HepG2 (cell line): ENCODE measurements at regions not wholly inside any gene's neighbourhood (a gene's known extent, or its start where the extent isn't known, plus 50 kb on each side); places are given as distances from the start of the nearest gene placed in this dataset.
A peak's percentile ranks its signal among the peaks of the same experiment; 100 is the strongest.

Experiments used
- ATAC-seq: fragments of 200-7000 bp; cut with Tn5 transposase; 3 replicates; pipeline ENCODE4 v1.9.1; 2020; ENCODE audit warnings: mild to moderate bottlenecking, moderate library complexity
- BruUV-seq: library from RNA; stranded (reverse); fragments of 400-500 nt; replicated peaks from 2 replicates; lab custom pipeline; 2021; lab: Mats Ljungman, UMichigan
- CTCF ChIA-PET: fragments of 300-600 bp; formaldehyde crosslinking; extraction: SDS; loops from one replicate; lab custom pipeline; 2021; ENCODE audit warnings: low total read pairs, inconsistent platforms, low intra/inter-chr PET ratio; lab: Yijun Ruan, JAX
- POLR2A ChIA-PET: fragments of 350-600 bp; sonication (Branson Sonifier 250); formaldehyde crosslinking; loops from one replicate; lab custom pipeline; 2020; ENCODE audit warnings: antibody characterized with exemption, inconsistent platforms; lab: Yijun Ruan, JAX
- DNase-seq: peaks from one replicate; pipeline ENCODE4 v3.0.0-alpha.2; 2015; ENCODE audit warnings: low spot score
- FAIRE-seq: peaks from 3 replicates; lab custom pipeline; 2011; peaks lifted over from hg19 to GRCh38; lab: Jason Lieb, UNC
- H2AFZ ChIP-seq: one replicate; pipeline ENCODE4 v1.6.1; 2011; ENCODE audit warnings: low read length, inconsistent platforms
- H3K27ac ChIP-seq: fragments of 300-600 bp; 3 replicates; pipeline ENCODE4 v1.8.0; 2011; ENCODE audit warnings: mixed run types, mild to moderate bottlenecking, mixed read lengths, low read length, inconsistent platforms; ENCODE audit not compliant: insufficient read depth; ENCODE audit errors: extremely low read length
- H3K27me3 ChIP-seq, 2 experiments: fragments of 200-600 bp in 1 of 2; 2 replicates in 1 of 2; 3 replicates in 1 of 2; pipeline versions ENCODE4 v1.6.0 to v1.8.0; 2011; ENCODE audit warnings: low read length in 2 of 2, mild to moderate bottlenecking in 2 of 2, moderate library complexity in 2 of 2, inconsistent platforms in 1 of 2; ENCODE audit not compliant: insufficient read depth in 2 of 2, control insufficient read depth in 1 of 2
- H3K36me3 ChIP-seq, 2 experiments: fragments of 200-600 bp in 1 of 2; replicated peaks in 1 of 2; 2 replicates in 1 of 2; 3 replicates in 1 of 2; pipeline versions ENCODE4 v1.5.1 to v1.8.0; 2011; ENCODE audit warnings: low read length in 2 of 2, inconsistent platforms in 1 of 2; ENCODE audit not compliant: insufficient read depth in 2 of 2, control insufficient read depth in 1 of 2
- H3K4me1 ChIP-seq: 2 replicates; pipeline ENCODE4 v1.5.1; 2012; ENCODE audit warnings: low read length, inconsistent platforms; ENCODE audit not compliant: insufficient read depth
- H3K4me2 ChIP-seq: 2 replicates; pipeline ENCODE4 v1.6.0; 2011; ENCODE audit warnings: low read depth, low read length, inconsistent platforms
- H3K4me3 ChIP-seq, 3 experiments: fragments of 200-600 bp in 1 of 3; sonication (generic), shearing (Covaris generic) in 1 of 3; replicated peaks in 1 of 3; 2 replicates each; pipeline ENCODE4 v1.5.1; 2011 to 2016; ENCODE audit warnings: low read length in 3 of 3, inconsistent platforms in 2 of 3, low read depth in 2 of 3, mild to moderate bottlenecking in 2 of 3, control low read depth in 1 of 3, mixed read lengths in 1 of 3; ENCODE audit not compliant: insufficient read depth in 1 of 3
- H3K79me2 ChIP-seq: one replicate; pipeline ENCODE4 v1.6.1; 2011; ENCODE audit warnings: low read length, inconsistent platforms; ENCODE audit not compliant: insufficient read depth
- H3K9ac ChIP-seq: 2 replicates; pipeline ENCODE4 v1.6.0; 2011; ENCODE audit warnings: mild to moderate bottlenecking, low read depth, low read length, inconsistent platforms; ENCODE audit not compliant: insufficient read depth
- H3K9me3 ChIP-seq: 2 replicates; pipeline ENCODE4 v1.5.1; 2012; ENCODE audit warnings: mild to moderate bottlenecking, low read length
- H4K20me1 ChIP-seq: 2 replicates; pipeline ENCODE4 v1.6.0; 2011; ENCODE audit warnings: inconsistent platforms, mild to moderate bottlenecking, low read length, moderate library complexity; ENCODE audit not compliant: insufficient read depth
- MAFK ChIP-seq, 2 experiments: IDR thresholded peaks in 1 of 2; conservative IDR thresholded peaks in 1 of 2; 2 replicates each; pipeline ENCODE4 v1.6.1; 2011; ENCODE audit warnings: improper control_type of control experiment in 2 of 2, low read length in 2 of 2
- WGBS: methylation state at CpG from one replicate; pipeline ENCODE4 v1.1.6; 2017; ENCODE audit warnings: low lambda C conversion rate; 5-methylcytosine and 5-hydroxymethylcytosine counted together
- in situ Hi-C: cut with HindIII; loops from 2 replicates; pipeline ENCODE4 v1.10.0; 2017; ENCODE audit warnings: low pct_unique_long_range_greater_than_20kb; ENCODE audit not compliant: extremely low pct_ligation_motif_present
- intact Hi-C: fragments of 100-400 bp; cut with micrococcal nuclease; formaldehyde crosslinking; loops from one replicate; pipeline ENCODE4 v1.10.0; 2022; ENCODE audit not compliant: unreplicated experiment
- TF ChIP-seq, protein P1 (sequence below): sonication (generic); formaldehyde crosslinking; IDR thresholded peaks from 2 replicates; pipeline ENCODE4 v1.4.0; 2020; ENCODE audit warnings: mild to moderate bottlenecking, missing genetic modification reagents

DNA sequence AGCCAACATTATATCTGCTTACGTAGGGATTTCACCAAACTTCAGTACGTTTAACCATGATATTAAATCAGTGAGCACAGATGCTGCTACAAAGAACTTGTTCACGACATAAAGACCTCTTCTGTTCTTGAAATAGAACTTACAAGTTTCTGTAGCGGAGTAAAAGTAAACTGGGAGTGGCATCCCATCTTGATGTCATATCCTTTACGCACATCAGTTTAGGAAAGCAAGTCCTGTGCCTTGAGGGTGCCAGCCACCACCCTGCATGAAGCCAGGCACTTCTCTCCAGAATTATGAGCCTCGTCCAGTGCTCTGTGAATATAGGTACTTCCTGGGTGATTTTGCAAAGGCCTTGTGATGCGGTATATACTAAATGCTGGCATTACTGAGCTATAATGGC is 122.6 kb downstream of the BTBD3 start:
- Histone ChIP-seq H3K4me1 (no peaks in the 10 kb centered on the region), H3K27ac (no peak overlapping the region), H3K79me2 (no peaks in the 10 kb centered on the region), H4K20me1 (no peaks in the 10 kb centered on the region), H3K9ac (no peak overlapping the region)
- FAIRE-seq (no peak), DNase-seq (no peak)
- POLR2A ChIA-PET, result no interaction called here
- in situ Hi-C loops, result no loop called here
- TF ChIP-seq MAFK (conservative IDR thresholded peaks at IDR 0.05 in 1 of 2, IDR thresholded peaks at IDR 0.05 in 1 of 2; ENCODE audit: low read length in 2 of 2), result peak in 1 of 2 experiments; percentile 29; a peak in 1 of 4 replicates
- TF ChIP-seq, protein P1, sequence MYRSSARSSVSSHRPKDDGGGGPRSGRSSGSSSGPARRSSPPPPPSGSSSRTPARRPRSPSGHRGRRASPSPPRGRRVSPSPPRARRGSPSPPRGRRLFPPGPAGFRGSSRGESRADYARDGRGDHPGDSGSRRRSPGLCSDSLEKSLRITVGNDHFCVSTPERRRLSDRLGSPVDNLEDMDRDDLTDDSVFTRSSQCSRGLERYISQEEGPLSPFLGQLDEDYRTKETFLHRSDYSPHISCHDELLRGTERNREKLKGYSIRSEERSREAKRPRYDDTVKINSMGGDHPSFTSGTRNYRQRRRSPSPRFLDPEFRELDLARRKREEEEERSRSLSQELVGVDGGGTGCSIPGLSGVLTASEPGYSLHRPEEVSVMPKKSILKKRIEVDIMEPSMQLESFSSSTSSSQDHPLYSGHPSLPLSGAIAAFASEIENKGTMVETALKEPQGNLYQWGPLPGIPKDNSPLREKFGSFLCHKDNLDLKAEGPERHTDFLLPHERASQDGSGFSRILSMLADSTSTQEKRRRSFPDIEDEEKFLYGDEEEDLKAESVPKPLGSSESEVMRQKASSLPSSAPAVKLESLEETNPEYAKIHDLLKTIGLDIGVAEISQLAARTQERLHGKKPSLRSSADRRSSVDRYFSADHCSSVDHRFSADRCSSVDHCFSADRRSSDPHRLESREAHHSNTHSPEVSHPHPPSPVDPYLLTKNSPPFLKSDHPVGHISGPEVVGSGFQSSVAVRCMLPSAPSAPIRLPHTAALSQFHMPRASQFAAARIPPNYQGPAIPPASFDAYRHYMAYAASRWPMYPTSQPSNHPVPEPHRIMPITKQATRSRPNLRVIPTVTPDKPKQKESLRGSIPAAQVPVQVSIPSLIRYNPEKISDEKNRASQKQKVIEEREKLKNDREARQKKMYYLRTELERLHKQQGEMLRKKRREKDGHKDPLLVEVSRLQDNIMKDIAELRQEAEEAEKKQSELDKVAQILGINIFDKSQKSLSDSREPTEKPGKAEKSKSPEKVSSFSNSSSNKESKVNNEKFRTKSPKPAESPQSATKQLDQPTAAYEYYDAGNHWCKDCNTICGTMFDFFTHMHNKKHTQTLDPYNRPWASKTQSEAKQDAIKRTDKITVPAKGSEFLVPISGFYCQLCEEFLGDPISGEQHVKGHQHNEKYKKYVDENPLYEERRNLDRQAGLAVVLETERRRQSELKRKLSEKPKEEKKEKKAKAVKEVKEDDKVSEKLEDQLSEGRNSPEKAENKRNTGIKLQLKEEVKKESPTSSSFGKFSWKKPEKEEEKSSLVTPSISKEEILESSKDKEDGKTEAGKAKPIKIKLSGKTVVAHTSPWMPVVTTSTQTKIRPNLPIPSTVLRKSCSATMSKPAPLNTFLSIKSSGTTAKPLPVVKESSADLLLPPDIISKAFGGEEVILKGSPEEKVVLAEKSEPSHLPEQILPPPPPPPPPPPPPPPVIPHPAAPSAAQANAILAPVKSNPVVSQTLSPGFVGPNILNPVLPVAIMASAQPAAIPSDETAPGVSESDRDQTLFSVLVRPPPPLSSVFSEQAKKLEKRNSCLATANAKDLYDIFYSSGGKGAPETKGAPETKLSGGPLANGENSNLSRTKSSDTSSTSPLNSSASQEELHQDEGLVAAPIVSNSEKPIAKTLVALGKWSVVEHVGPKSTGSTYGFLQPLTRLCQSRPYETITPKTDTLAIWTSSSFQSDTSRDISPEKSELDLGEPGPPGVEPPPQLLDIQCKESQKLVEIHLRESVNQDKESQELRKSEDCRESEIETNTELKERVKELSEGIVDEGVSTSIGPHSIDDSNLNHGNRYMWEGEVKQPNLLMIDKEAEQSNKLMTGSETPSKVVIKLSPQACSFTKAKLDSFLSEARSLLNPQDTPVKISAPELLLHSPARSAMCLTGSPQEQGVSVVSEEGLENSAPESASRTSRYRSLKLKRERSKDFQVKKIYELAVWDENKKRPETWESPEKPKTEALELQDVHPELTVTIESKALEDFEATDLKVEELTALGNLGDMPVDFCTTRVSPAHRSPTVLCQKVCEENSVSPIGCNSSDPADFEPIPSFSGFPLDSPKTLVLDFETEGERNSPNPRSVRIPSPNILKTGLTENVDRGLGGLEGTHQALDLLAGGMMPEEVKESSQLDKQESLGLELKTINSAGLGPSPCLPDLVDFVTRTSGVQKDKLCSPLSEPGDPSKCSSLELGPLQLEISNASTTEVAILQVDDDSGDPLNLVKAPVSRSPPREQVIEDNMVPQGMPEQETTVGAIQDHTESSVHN, result no peak
- TF ChIP-seq, all 625 proteins: peak for 1
- no TSS peak for BruUV-seq
- ATAC-seq, result no peak
- no peaks in the 10 kb centered on the region for H3K27me3 ChIP-seq
- CTCF ChIA-PET, result no interaction called here
- no peak overlapping the region for H3K4me2 ChIP-seq
- no peak overlapping the region for H3K4me3 ChIP-seq
- H3K36me3 ChIP-seq, result no peaks in the 10 kb centered on the region
- WGBS, result 37% methylated on average over 7 of the region's 7 CpGs
- H2AFZ ChIP-seq, result no peak overlapping the region
- no peaks in the 10 kb centered on the region for H3K9me3 ChIP-seq
- intact Hi-C loops, result no loop called here
